Stomach (tissue), 8 donors: ENCODE measurements at regions not wholly inside any gene's neighbourhood (a gene's known extent, or its start where the extent isn't known, plus 50 kb on each side); places are given as distances from the start of the nearest gene placed in this dataset.
A peak's percentile ranks its signal among the peaks of the same experiment; 100 is the strongest.

Experiments
- DNase-seq, 2 donors: peaks; one replicate each; pipeline versions ENCODE4 v3.0.0 to v3.0.0-alpha.2; 2013 to 2019
- H3K27ac ChIP-seq, 5 donors: fragments of 200-600 bp in 4 of 5; sonication (generic) in 4 of 5; one replicate each; pipeline ENCODE4 v1.5.1; 2013 to 2019; ENCODE audit warnings: mild to moderate bottlenecking in 1 of 5, moderate library complexity in 1 of 5
- H3K27me3 ChIP-seq, 3 donors: fragments of 200-600 bp; sonication (generic); one replicate each; pipeline ENCODE4 v1.5.1; 2017 to 2019; ENCODE audit warnings: mixed run types in 1 of 3
- H3K36me3 ChIP-seq, 4 donors: fragments of 200-600 bp; sonication (generic); 1 replicate in 3 of 4; 2 replicates in 1 of 4; pipeline ENCODE4 v1.5.1; 2016 to 2019
- H3K4me1 ChIP-seq, 4 donors: fragments of 200-600 bp; sonication (generic); one replicate each; pipeline ENCODE4 v1.5.1; 2016 to 2019
- H3K4me3 ChIP-seq, 4 donors: fragments of 200-600 bp; sonication (generic) in 3 of 4; one replicate each; pipeline ENCODE4 v1.5.1; 2016 to 2019; ENCODE audit warnings: mild to moderate bottlenecking in 1 of 4
- H3K9me3 ChIP-seq, 4 donors: fragments of 200-600 bp; sonication (generic); one replicate each; pipeline ENCODE4 v1.5.1; 2016 to 2019
- CTCF ChIP-seq, 7 experiments: fragments of 450-650 bp in 4 of 7; fragments of 200-600 bp in 3 of 7; sonication (generic) in 3 of 7; IDR thresholded peaks; one replicate each; pipeline ENCODE4 v1.5.1; 2016 to 2019; ENCODE audit warnings: antibody characterized with exemption in 7 of 7, control low read depth in 2 of 7, mild to moderate bottlenecking in 1 of 7
- EP300 ChIP-seq: sonication (generic); formaldehyde crosslinking; IDR thresholded peaks from one replicate; pipeline ENCODE4 v1.6.1; 2017; ENCODE audit warnings: antibody characterized with exemption
- POLR2A ChIP-seq, 4 donors: fragments of 450-650 bp; IDR thresholded peaks; one replicate each; pipeline ENCODE4 v1.6.1; 2016; ENCODE audit warnings: antibody characterized with exemption in 4 of 4, control low read depth in 2 of 4, mild to moderate bottlenecking in 1 of 4, moderate library complexity in 1 of 4
- POLR2AphosphoS5 ChIP-seq, 3 donors: sonication (generic); formaldehyde crosslinking; IDR thresholded peaks; one replicate each; pipeline ENCODE4 v1.6.1; 2016; ENCODE audit warnings: antibody characterized with exemption in 3 of 3
- WGBS, 5 donors: extraction: QIAGEN DNeasy Blood & Tissue Kit in 3 of 5; methylation state at CpG; one replicate each; pipeline versions ENCODE4 v1.1.5 to v1.1.7; 2013 to 2018; 5-methylcytosine and 5-hydroxymethylcytosine counted together
- intact Hi-C: fragments of 100-400 bp; cut with DNase I; formaldehyde crosslinking; loops from one replicate; pipeline ENCODE4 v1.15.1; 2023; ENCODE audit warnings: low total_unique reads
- donor health status: healthy with polysubstance abuse.
- donor health status: Bipolar disorder and iron deficiency.
- donor health status: healthy.

- H3K4me1 ChIP-seq: no peaks in the 10 kb centered on the region
- 91 to 100% (median 97%) methylated on average over 3 of the region's 3 CpGs for WGBS, 5 donors
These were observed 201.9 kb upstream of the NECTIN3 start for GRCh38 chr3:110869736-110870135.

GRCh38 chr3:110871869-110872268, 199.7 kb upstream of the NECTIN3 start:
- TF ChIP-seq POLR2A (IDR thresholded peaks at IDR 0.05) (no peak), POLR2AphosphoS5 (IDR thresholded peaks at IDR 0.05) (no peak), CTCF (IDR thresholded peaks at IDR 0.05) (no peak), EP300 (no peak)
- intact Hi-C loops: no loop called here
- no peak for DNase-seq
- Histone ChIP-seq H3K4me1 (no peaks in the 10 kb centered on the region), H3K4me3 (no peak overlapping the region), H3K27ac (no peak overlapping the region), H3K9me3 (peaks cover 0 to 7% (median 2%) of the 10 kb centered on the region in 4 donors), H3K36me3 (no peaks in the 10 kb centered on the region), H3K27me3 (no peaks in the 10 kb centered on the region)

More at GRCh38 chr3:110869736-110870135, 201.9 kb upstream of the NECTIN3 start:
- no peak overlapping the region for H3K27ac ChIP-seq
- no peak for TF ChIP-seq EP300
- TF ChIP-seq POLR2AphosphoS5 (IDR thresholded peaks at IDR 0.05): no peak
- no peak for TF ChIP-seq CTCF (IDR thresholded peaks at IDR 0.05)
- no peak for TF ChIP-seq POLR2A (IDR thresholded peaks at IDR 0.05)
- no peak overlapping the region for H3K4me3 ChIP-seq
- DNase-seq: no peak
- H3K36me3 ChIP-seq: no peaks in the 10 kb centered on the region
- H3K9me3 ChIP-seq: peaks cover 0 to 3% (median 0%) of the 10 kb centered on the region in 4 donors
- no peaks in the 10 kb centered on the region for H3K27me3 ChIP-seq
- intact Hi-C loops: no loop called here

DNA sequence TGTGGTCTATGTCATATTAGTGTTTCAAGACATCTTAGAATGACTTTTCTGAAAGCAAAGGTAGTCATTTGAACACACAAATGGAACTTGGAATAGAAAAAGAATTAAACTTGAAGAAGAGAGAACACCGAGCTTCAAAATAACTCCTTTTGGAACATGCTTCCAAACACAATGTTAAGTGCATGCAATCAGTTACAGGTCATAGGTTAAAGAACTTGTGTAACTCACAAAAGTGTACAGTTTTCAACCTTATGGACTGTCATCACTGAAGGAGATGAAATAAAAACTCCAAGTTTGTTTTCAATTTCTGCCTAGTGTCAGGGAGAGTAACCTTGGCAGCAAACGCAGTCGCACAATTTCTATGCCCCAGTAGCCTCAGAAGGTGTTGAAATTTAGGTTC, 192.9 kb upstream of the NECTIN3 start:
- TF ChIP-seq POLR2AphosphoS5 (IDR thresholded peaks at IDR 0.05) (no peak), EP300 (no peak), CTCF (IDR thresholded peaks at IDR 0.05) (no peak), POLR2A (IDR thresholded peaks at IDR 0.05) (no peak)
- peaks cover 0 to 10% (median 1%) of the 10 kb centered on the region in 4 donors for H3K4me1 ChIP-seq
- no peak overlapping the region for H3K27ac ChIP-seq
- DNase-seq: no peak
- peaks cover 0 to 7% (median 2%) of the 10 kb centered on the region in 4 donors for H3K9me3 ChIP-seq
- H3K27me3 ChIP-seq: no peaks in the 10 kb centered on the region
- intact Hi-C loops: no loop called here
- H3K4me3 ChIP-seq: no peak overlapping the region
- WGBS, 5 donors: 83 to 89% (median 88%) methylated on average over 3 of the region's 3 CpGs
- H3K36me3 ChIP-seq: no peaks in the 10 kb centered on the region

- 29 to 41% (median 36%) methylated on average over 4 of the region's 4 CpGs for WGBS, 5 donors
- peaks cover 0 to 10% (median 1%) of the 10 kb centered on the region in 4 donors for H3K4me1 ChIP-seq
- no peaks in the 10 kb centered on the region for H3K27me3 ChIP-seq
- H3K27ac ChIP-seq: no peak overlapping the region
- H3K4me3 ChIP-seq: no peak overlapping the region
- intact Hi-C loops: no loop called here
- DNase-seq: peak; percentile 52 to 89
- no peaks in the 10 kb centered on the region for H3K36me3 ChIP-seq
- TF ChIP-seq EP300 (no peak), POLR2A (IDR thresholded peaks at IDR 0.05) (no peak), CTCF (IDR thresholded peaks at IDR 0.05) (peak in 2 of 7 experiments; percentile 11 to 16), POLR2AphosphoS5 (IDR thresholded peaks at IDR 0.05) (peak in 1 of 3 donors; percentile 13)
- H3K9me3 ChIP-seq: no peaks in the 10 kb centered on the region
These were observed 190.5 kb upstream of the NECTIN3 start for GRCh38 chr3:110881069-110881468.
